ENCODE measurements at regions not wholly inside any gene's neighbourhood (a gene's known extent, or its start where the extent isn't known, plus 50 kb on each side); places are given as distances from the start of the nearest gene placed in this dataset.

DNA sequence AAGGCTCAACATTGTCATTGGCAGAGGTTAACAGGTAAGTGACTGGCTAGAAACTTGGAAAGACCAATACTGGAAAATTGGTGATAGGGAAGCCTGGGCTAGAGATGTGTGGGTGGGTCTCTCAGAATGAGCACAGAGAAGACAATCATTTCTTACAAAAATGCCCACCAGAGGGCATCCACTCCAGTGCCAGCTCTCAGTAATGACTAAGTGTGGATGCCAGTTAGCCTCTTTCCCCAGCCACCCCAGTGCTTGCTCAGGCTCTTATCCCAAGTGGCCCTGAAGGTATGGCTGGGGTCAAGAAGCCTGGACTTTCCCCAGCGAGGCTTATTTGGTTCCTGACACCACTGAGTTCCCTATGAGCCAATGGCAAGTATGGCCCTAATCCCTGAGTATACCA is 115.9 kb upstream of the ST8SIA2 start:
- Histone ChIP-seq H3K9me3 (no peaks in the 10 kb centered on the region), H3K27me3 (peaks cover 0 to 15% (median 0%) of the 10 kb centered on the region in 4 donors), H3K4me1 (no peaks in the 10 kb centered on the region), H3K4me3 (no peak overlapping the region), H3K36me3 (no peaks in the 10 kb centered on the region), H3K27ac (replicated peaks in 1 of 4) (no peak overlapping the region)
- intact Hi-C loops (cut with DNase I), result loop anchor here (10.0 kb wide), 1 partner anchor 437 kb away; no protein-coding TSS in a partner anchor
- DNase-seq (ENCODE audit: extremely low spot score), result peak; percentile 87
- TF ChIP-seq EP300 (IDR thresholded peaks at IDR 0.05) (no peak), POLR2A (IDR thresholded peaks at IDR 0.05; ENCODE audit: low read depth) (no peak), POLR2AphosphoS5 (IDR thresholded peaks at IDR 0.05) (no peak)
- TF ChIP-seq, protein P1, sequence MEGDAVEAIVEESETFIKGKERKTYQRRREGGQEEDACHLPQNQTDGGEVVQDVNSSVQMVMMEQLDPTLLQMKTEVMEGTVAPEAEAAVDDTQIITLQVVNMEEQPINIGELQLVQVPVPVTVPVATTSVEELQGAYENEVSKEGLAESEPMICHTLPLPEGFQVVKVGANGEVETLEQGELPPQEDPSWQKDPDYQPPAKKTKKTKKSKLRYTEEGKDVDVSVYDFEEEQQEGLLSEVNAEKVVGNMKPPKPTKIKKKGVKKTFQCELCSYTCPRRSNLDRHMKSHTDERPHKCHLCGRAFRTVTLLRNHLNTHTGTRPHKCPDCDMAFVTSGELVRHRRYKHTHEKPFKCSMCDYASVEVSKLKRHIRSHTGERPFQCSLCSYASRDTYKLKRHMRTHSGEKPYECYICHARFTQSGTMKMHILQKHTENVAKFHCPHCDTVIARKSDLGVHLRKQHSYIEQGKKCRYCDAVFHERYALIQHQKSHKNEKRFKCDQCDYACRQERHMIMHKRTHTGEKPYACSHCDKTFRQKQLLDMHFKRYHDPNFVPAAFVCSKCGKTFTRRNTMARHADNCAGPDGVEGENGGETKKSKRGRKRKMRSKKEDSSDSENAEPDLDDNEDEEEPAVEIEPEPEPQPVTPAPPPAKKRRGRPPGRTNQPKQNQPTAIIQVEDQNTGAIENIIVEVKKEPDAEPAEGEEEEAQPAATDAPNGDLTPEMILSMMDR (IDR thresholded peaks at IDR 0.05), result peak; percentile 6 to 26 (median 13)
- WGBS, result 86% methylated on average over 1 of the region's 1 CpG

DNA sequence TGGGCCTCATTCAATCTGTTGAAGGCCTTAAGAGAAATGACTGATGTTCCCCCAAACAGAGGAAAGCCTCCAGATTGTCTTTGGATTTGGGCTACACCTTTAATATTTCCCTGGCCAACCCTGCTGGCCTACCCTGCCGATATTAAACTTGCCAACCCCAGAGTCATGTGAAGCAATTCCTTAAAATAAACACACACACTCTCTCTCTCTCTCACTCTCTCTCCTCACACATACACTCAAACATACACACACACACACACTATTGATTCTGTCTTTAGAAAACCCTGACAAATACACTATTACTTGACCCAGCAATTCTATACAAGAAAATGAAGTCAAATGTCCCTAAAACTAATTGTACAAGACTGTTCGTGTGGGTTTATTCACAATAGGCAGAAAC is 109.9 kb upstream of the ST8SIA2 start:
- 42% methylated on average over 2 of the region's 2 CpGs for WGBS
- Histone ChIP-seq H3K4me3 (no peak overlapping the region), H3K27ac (replicated peaks in 1 of 4) (no peak overlapping the region), H3K9me3 (no peaks in the 10 kb centered on the region), H3K4me1 (no peaks in the 10 kb centered on the region), H3K36me3 (no peaks in the 10 kb centered on the region), H3K27me3 (no peaks in the 10 kb centered on the region)
- no peak for TF ChIP-seq POLR2A (IDR thresholded peaks at IDR 0.05; ENCODE audit: low read depth)
- intact Hi-C loops (cut with DNase I), result no loop called here
- DNase-seq (ENCODE audit: extremely low spot score), result peak; percentile 47

DNA sequence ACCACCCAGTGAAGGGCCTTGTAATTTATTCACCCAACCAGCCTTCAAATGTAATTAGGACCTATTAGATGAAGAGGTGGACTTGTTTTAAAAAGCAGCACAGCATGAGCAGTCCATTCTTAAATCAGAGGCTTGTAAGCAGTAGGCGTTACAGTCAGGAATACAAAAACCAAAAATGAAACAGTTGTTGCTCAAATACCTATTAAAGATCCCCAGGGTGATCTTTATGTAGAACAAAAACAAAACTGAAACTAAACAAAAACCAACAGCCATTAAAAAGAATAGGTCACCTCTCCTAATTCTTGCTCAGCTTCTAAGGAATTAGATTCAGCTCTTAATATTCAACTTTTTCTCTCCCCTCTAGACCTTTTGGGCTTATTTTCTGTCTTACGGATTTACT is 104.9 kb upstream of the ST8SIA2 start:
- DNase-seq (ENCODE audit: extremely low spot score), result no peak
- Histone ChIP-seq H3K4me3 (no peak overlapping the region), H3K4me1 (peaks cover 0 to 9% (median 0%) of the 10 kb centered on the region in 4 donors), H3K9me3 (no peaks in the 10 kb centered on the region), H3K36me3 (no peaks in the 10 kb centered on the region), H3K27me3 (peaks cover 0 to 7% (median 0%) of the 10 kb centered on the region in 4 donors), H3K27ac (replicated peaks in 1 of 4) (no peak overlapping the region)
- 82% methylated on average over 2 of the region's 2 CpGs for WGBS
- intact Hi-C loops (cut with DNase I), result no loop called here
- TF ChIP-seq POLR2AphosphoS5 (IDR thresholded peaks at IDR 0.05) (no peak), EP300 (IDR thresholded peaks at IDR 0.05) (no peak), POLR2A (IDR thresholded peaks at IDR 0.05; ENCODE audit: low read depth) (no peak)
- TF ChIP-seq, protein P1 (IDR thresholded peaks at IDR 0.05), result no peak

DNA sequence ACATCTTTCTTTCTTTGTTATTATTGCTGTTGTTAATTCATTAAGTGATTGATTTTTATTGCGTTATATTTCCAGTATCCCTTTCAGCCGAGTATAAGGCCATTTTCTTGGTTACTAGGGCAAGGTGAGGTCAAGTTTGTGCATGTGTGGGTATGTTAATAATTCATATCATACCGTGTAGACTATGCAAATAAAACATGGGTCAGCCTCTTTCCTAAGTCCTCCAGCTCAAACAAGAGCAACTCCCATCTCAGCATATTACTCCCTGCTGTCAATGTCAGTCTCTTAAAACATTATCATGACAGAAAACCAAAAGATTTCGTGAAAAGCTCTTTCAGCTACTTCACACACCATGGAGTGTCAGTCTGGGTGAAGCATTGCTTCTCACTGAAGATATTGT is 103.9 kb upstream of the ST8SIA2 start:
- WGBS, result 78% methylated on average over 4 of the region's 4 CpGs
- no peaks in the 10 kb centered on the region for H3K9me3 ChIP-seq
- H3K27ac ChIP-seq (replicated peaks in 1 of 4), result no peak overlapping the region
- H3K4me3 ChIP-seq, result no peak overlapping the region
- no peak for DNase-seq (ENCODE audit: extremely low spot score)
- intact Hi-C loops (cut with DNase I), result no loop called here
- no peaks in the 10 kb centered on the region for H3K36me3 ChIP-seq
- peaks cover 0 to 9% (median 0%) of the 10 kb centered on the region in 4 donors for H3K4me1 ChIP-seq
- TF ChIP-seq POLR2AphosphoS5 (IDR thresholded peaks at IDR 0.05), result no peak
- peaks cover 0 to 10% (median 0%) of the 10 kb centered on the region in 4 donors for H3K27me3 ChIP-seq

DNA sequence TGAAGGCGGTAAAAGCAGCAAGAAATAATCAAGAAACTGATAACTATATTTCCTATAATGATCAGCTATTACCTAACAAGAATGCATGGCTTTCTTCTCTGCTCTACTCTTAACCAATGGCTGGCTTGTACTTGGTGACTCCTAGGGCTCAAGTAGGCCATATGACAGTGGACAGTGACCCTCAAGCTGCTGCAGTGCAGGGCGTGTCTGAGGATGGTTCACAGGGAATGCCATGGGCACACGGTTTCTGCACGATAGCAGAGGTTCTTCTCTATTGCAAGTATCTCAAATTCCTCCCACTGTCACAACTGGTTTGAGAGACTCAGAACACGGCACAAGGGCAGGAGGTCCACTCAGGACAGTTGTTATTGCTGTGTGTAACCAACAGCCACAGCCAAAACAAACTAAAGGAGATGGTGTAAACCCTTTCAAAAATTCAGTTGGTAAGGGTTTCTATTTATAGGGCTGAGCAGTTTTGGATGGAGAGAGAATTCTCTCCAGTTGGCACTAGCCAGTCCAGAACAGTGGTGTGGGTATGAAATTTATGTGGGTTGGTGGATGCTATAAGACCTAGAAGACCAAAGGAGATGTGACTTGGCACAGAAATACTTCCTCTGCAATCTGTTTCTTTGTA is 103.2 kb upstream of the ST8SIA2 start:
- no peak for TF ChIP-seq POLR2A (IDR thresholded peaks at IDR 0.05; ENCODE audit: low read depth)
- no peak for TF ChIP-seq EP300 (IDR thresholded peaks at IDR 0.05)
- no peak for TF ChIP-seq POLR2AphosphoS5 (IDR thresholded peaks at IDR 0.05)
- TF ChIP-seq, protein P1 (IDR thresholded peaks at IDR 0.05), result no peak
- H3K27ac ChIP-seq (replicated peaks in 1 of 4), result no peak overlapping the region
- H3K9me3 ChIP-seq, result no peaks in the 10 kb centered on the region
- no peak overlapping the region for H3K4me3 ChIP-seq
- peaks cover 0 to 14% (median 0%) of the 10 kb centered on the region in 4 donors for H3K27me3 ChIP-seq
- intact Hi-C loops (cut with DNase I), result no loop called here
- DNase-seq (ENCODE audit: extremely low spot score), result no peak
- 91% methylated on average over 2 of the region's 5 CpGs for WGBS
- H3K4me1 ChIP-seq, result peaks cover 0 to 9% (median 0%) of the 10 kb centered on the region in 4 donors
- H3K36me3 ChIP-seq, result no peaks in the 10 kb centered on the region

DNA sequence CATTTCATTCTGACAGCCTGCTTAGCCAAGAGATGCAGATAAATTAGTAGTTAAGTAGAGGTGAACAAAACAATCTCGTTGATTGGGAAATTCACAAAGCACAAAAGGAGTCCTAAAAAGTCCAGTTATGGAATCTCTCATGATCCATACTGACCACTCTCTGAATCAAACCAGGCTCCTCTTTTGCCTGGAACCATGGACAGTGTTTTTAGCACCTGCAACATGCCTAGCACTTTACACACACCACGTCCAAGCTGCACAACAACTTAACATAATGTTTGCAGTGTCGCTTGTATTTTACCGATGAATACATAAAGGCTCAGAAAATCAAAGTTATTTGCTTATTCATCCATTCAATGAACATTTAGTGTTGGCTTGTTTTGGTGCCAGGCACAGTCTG is 101.8 kb upstream of the ST8SIA2 start:
- TF ChIP-seq, protein P1 (IDR thresholded peaks at IDR 0.05), result no peak
- TF ChIP-seq EP300 (IDR thresholded peaks at IDR 0.05), result no peak
- TF ChIP-seq POLR2AphosphoS5 (IDR thresholded peaks at IDR 0.05), result no peak
- TF ChIP-seq POLR2A (IDR thresholded peaks at IDR 0.05; ENCODE audit: low read depth), result no peak
- Histone ChIP-seq H3K36me3 (no peaks in the 10 kb centered on the region), H3K9me3 (no peaks in the 10 kb centered on the region), H3K4me1 (peaks cover 0 to 9% (median 0%) of the 10 kb centered on the region in 4 donors), H3K27ac (replicated peaks in 1 of 4) (no peak overlapping the region), H3K4me3 (no peak overlapping the region), H3K27me3 (peaks cover 0 to 14% (median 0%) of the 10 kb centered on the region in 4 donors)
- 73% methylated on average over 4 of the region's 4 CpGs for WGBS
- intact Hi-C loops (cut with DNase I), result no loop called here
- no peak for DNase-seq (ENCODE audit: extremely low spot score)
